Activated CD4-positive, alpha-beta T cell treated with anti-CD3 and anti-CD28 coated beads, Interleukin-10, Interleukin-2, amounts not matched to agents 100 ng/mL and 50 ng/mL, durations not matched to agents 16 hours and 8 hours (primary cell): ENCODE measurements at regions not wholly inside any gene's neighbourhood (a gene's known extent, or its start where the extent isn't known, plus 50 kb on each side); places are given as distances from the start of the nearest gene placed in this dataset.

Experiments used
- DNase-seq: peaks from one replicate; pipeline ENCODE4 v3.0.0-alpha.2; 2020

DNA sequence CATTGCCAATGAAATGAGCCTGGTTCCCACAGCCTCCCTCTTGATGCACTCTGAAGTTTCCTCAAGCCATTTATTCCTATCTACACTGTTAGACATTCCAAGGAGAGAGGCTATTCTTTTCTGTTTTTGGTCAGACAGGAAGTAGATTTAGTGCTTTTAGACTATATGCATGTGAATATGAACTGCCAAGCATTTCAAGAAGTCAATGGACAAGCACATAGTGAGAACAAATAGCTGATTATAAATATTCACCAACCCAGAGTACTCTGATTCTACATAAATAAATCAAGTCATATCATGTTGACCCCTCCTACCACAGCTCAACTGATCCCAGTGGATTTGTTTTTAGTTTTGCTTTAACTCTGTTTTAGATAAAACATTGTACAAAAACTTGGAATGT, 412.5 kb upstream of the RARB start:
- no peak for DNase-seq

DNA sequence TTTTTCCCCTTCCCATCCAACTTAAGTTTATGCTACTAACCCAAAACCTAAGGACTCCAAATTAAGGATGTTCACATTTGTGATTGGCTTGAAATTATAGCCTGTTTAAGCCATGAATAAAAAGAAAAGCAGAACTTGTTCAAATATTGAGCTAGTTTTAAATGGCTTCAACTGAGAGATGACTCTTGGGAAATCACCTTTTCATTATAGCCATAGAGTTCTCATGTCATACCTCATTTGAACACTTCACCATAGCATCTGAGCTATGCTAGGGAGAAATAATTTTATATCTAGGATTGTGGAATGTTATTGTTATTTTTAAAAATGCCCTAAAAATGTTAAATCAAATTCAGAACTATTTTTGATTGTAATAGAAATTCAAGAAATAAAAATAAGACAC, 409.2 kb upstream of the RARB start:
- DNase-seq: no peak

DNA sequence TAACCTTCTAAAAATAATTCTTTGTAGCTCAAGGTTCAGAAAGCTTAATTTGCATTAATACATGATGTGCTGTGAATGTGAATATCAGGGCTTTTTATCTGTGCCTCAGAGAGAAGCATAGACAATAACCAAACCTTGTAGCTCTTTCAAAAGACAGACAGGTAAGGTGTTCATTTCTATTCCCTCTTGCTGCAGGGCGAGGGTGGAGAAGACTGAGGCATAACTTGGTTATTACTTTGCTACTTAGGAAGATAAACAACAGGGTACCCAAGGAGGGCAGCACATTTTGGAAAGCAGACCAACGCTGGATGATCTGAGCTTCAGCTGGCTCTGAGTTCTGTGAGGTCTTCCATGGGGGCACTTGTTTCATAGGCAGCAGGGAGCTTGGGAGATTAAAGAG, 408.6 kb upstream of the RARB start:
- DNase-seq: no peak

DNA sequence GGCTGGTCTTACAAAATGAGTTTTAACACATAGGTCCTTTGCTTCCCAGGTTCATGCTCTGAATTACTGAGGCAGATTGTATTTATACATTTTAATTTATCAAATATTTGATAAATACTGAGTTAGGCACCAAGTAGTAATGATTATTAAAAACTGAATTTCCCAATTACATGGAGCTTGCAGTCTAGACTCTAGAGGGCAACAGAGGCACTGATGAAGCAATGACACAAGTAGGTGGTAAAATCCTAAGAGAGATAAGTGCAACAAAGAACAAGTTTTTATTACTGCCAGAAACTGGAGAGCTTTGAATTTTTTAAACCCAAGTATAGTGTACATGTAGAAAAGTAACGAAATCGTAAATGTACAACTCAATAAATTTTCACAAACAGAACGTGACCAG, 406.2 kb upstream of the RARB start:
- no peak for DNase-seq

DNA sequence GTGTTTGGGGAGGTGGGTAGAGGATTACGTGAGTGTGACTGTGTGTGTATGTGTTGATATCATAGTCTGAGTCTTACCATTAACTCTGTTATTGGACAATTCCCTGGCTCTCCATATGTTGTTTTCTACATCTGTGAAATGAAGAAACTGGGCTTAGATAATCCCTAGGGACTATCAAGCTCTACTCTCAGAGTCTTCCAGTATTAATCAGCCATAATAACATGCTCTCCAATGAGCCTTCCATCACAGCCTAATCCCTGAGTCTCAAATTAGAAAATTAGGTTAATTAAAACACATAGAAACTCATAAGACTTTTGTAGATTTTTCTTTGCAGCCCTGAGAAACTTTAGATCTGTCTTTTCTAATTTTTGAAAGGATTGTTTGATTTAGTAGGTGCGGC, 404.2 kb upstream of the RARB start:
- no peak for DNase-seq

DNA sequence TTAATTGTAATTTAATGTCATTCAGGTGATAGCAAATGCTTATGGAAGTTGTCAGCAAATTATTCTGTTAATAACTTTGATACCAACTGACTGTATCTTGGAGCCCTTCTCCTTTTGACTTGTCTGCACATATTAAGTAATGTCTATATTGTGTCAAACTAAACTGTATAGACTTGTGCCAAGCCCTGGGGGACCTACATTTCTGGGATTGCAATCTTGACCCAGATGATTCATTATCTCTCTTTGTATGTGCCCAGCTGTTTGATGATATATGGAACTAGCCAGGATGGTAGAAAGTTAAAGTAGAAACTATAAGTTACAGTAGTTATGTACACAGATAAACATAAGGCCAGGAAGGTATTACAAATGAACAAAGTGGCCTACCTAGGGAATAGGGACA, 402.8 kb upstream of the RARB start:
- no peak for DNase-seq

DNA sequence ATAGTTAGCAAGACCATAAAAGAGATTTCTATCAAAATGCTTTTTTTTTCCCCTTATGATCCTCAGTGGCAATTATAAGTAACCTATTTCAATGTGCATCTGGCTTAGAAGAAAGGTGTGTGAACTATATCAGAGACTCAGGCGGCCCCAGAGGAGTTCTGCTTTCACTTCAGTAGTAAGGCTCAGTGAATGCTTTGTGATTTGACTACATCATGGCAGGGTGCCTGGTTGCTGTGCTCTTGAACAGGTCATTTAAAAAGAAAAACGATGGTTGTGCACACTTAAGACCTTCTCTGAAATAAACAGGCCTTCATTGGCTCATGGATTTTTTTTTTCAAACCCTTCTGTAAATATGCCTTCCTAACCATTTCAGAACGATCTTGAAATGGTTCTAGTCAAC, 400.4 kb upstream of the RARB start:
- DNase-seq: no peak

DNA sequence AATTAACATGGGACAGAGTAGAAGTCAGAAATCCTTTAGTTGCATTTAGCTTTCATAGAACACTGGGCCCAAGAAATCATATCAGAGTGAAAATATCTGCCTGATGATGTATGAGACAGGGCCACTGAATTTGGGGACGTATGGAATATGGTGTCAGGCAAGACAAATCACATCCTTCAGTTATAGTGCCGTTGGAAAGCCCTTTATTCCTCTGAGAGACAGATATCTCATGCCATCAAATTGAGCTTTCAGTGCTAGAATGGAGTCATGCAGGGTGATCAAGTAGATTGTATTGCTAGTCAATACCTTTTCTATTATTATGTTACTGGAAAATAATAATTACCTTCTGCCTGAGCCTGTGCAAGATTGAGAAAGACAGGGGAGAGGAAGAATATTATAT, 398.2 kb upstream of the RARB start:
- DNase-seq: no peak

DNA sequence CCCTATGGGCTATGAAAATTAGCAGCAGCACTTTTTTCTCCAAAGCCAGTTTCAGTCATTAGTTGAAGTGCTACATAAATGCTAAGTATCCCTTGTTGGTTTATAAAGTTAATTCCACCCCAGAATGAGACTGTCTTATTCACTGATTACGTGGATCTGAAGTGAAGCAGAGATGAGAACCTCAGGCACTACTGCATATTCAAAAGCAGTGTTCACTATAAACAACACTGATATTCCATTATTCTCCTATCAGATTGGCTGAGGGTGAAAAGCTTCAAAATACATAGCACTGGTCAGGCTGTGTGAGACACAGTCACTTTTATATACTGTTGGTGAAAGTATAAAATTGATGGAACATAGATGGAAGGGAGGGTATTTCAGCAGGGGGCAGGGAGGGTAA, 395.7 kb upstream of the RARB start:
- no peak for DNase-seq

DNA sequence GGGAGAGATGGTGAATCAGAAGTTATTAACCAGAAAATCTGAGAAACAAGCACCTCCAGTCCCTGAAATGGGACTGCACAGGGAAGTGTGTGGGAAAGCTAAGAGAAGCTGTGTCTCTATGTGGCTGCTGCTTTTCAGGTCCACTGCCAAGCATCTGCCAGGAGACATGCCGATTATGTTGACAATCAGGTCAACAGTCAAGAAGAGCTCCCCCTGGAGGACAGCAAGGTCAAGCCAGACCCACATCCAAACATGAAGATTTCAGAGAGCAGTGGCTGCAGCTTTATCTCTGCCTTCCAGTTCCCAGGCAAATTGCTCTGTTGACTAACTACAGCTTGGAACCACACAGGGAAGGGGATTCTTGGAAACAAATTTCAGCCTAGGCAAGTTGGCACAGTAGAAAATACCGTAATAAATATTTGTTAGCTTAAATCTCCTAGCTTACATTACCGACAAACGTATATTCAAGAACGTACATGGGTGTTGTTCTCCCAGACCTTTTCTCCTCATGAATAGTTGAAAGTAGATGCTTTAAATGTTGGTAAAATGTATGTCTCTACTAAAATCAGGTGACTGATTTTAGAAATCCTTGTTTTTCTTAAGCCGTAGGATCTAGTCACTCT, 394.5 kb upstream of the RARB start:
- DNase-seq: peak; percentile 53

DNA sequence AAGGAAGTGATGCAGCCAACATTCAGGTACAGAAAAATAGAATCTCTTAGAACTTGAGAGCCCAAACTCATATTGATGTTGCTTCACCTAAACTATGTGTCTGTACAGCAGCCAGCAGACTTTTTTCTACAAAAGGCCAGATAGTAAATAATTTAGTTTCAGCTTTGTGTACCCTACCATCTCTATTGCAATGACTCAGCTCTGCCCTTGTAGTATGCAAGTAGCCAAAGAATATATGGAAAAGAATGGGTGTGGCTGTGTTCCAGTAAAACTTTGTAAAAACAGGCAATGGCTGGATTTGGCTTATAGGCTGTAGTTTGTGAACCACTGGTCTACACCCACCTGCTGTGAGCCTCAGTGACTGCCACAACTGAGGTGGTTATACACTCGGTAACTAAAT, 392.5 kb upstream of the RARB start:
- no peak for DNase-seq

DNA sequence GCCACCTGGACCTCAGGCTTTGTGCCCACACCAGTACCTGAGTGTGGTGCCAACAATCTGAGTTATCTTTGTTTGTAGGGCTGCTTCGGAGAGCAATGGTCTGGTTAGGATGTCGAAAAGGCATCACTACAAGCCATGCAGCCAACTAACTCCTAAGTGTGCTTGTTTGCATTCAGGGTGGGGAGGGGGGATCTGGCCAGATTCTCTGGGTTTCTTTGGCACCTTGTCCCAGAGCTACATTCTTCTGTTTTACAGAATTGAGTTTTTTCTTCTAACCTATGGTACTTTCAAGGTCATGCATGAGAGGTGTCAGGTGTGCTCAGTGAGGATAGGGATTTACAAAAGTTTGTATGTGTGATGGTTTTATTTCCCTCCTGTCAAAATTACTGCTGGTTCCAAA, 391.4 kb upstream of the RARB start:
- no peak for DNase-seq

DNA sequence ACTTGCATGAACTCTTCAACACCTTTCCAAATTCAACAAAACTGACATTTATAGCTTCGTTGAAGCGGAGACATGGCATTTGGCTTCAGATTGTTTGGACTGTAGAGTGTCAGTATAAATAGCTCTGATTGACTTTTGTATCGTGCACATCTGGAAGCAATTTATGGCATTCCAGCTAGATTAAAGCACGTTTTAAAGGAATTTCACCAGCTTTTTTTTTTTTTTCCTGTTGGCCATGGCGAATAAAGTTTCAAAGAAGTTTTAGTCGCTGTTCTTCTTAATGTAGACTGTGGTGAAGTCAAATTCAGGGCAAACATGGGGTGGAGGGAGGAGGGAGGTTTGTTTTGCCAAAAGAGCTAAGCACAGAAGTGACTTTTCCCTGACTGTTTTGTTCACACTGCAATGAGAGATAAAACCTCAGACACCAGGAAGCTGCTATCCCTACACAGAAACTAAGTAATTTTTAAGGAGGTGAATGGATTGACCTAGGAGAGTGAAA, 391.0 kb upstream of the RARB start:
- DNase-seq: no peak

DNA sequence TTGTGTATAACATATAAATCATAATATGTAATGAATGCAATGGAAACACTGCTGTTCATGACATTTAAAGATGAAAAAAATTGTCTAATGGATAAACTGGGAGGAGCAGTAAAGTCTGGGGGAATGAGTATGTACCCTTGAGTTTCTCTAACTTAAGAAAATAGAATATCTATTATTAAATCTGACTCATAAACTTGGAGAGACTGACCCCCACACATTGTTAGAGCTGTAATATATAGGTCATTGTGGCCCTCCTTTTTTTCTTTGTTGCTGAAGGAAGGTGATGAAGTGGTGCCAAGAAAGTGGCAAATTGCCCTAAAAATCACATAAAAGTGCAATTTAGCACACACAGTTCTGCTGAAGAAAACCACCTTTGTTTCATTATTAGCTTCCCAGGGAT, 389.8 kb upstream of the RARB start:
- no peak for DNase-seq

DNA sequence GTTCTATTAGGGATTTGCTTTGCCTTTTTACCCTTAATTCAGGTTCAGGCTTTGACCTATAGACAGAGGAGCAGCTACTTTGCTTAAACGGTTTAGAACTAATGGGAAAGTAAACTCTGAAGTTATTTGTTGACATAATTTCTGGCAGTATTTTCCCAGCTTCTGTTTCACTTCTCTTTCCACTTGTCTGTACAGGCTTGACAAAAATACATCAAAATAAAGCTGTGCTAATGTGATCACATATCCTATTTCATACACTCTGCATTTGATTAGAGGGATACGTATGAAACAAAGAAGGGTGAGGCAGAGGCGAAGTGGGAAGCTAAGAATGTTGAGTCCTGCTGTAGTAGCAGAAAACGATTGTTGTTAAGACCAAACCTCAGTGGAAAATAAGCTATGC, 389.1 kb upstream of the RARB start:
- DNase-seq: no peak

DNA sequence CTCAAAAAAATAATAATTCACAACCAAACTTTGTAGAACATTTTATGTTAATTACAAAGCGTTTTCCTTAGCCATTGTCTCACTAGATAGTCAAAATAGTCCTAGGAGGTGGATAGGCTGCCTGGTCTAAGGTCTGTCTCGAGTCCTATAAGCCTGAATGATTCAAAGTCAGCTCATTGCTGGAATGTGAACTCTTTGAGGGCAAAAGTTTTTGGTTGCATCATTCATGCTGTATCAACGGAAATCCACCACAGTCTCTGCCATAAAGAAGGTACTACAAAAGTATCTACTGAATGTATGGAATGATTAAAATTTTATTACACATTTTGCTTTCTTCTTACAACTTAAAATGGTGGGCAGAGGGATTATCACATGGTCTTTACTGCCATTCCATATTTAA, 387.3 kb upstream of the RARB start:
- no peak for DNase-seq

DNA sequence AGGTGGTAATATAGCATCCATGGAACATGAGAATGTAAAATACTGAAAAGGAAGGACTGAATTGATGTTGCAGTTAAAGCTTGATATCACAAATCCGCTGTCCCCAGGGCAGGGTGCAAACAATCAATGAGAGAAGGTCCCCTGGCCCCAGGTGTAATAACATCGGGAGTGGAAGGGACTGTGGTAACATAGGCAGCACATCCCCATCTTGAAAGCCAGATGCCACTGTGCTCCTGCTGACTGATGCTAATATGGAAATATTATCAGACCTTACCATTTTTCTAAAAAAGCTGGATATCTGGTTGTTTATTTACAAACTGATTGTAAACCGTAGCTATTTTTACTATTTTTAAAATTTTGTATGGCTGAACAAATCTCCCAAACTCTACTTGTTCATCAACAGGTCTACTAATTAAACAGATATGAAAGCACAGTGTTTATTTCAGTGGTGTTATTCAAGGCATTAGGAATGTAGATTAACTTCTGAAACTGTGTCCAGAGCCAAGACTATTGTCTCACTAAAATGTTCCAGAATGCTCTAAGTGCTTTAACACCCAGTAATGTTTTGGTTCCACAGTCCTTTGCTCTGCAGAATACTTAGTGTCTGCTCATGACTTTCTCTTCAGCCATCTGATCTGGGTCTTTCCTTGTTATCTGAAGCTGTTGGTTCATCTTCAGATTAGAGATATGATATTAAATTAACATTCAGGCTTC, 386.0 kb upstream of the RARB start:
- no peak for DNase-seq

DNA sequence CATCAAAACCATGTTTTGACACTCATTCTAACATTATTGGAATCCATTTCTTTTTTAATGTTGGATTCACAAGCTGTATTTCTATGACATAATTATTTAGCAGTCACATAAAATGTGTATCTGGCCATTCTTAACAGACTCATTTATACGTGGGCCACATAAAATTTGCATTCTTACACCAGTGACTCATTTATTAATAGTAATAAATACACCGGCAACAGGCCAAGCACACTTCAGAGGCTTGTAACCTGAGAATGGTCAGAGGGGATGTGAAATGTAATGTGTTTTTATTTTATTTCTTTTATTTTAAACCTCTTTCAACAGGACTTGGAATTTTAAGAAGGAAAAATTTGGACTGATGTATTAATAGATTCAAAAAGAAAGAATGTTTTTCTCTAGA, 384.9 kb upstream of the RARB start:
- DNase-seq: no peak

DNA sequence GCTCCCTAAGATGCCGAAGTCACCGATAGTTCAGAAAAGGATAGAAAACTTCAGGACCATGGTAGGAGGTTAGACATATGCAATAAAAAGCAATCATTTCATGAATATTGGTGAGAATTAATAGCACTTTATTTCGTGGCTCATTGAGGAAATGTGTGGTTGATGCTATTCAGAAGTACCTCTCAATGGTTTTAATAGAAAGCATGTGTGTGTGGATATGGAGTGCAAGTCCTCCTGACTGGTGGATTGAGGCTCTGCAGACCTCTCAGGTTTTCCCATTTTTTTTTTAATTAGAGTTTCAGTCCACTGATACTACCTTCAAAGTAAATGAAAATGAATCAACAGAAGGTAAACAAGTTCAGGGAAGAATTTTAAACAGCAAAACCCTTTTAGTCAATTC, 384.3 kb upstream of the RARB start:
- DNase-seq: no peak

DNA sequence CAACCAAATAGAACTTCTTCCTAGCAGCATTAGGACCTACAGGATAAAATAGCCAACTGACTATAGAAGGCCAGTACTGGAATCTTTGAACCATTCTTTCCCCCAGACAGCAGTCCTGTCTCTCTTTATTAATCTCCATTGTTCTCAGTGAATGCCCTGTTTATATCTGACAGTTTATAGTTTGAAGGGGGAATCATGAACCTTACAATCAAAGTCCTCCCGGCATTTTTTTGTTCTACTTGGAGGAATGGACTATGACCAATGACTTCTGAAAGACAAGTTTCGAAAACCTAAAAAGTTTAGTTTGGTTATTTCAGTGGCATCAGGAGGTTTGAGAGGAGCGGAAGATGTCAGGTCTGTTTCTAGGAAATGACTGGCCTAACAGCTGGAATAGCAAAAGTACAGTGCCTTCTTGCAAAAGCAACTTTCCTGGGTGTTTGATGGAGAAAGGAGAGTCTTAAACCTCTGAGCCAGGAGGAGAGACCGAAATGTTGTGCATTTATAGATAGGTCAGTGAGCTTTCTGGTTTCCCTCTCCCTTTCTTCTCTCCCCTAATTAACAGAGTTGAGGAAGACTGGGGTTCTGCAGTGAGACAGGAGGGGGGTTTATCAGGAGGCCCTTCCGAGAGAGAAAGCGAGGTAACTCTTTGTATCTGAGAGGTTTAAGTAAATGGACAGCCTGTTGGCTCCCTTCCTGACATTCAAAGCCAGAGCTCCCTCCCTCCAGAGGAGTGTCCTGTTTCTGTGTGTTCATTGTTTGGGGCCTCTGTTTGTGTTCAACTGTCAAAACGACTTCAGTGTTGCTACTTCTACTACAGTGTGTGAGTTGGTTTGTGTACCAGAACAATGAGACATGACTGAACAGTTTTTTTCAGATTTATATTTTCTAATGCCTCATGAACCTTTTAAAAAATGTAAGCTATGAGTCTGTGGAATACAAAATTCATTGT, 383.0 kb upstream of the RARB start:
- DNase-seq: no peak

DNA sequence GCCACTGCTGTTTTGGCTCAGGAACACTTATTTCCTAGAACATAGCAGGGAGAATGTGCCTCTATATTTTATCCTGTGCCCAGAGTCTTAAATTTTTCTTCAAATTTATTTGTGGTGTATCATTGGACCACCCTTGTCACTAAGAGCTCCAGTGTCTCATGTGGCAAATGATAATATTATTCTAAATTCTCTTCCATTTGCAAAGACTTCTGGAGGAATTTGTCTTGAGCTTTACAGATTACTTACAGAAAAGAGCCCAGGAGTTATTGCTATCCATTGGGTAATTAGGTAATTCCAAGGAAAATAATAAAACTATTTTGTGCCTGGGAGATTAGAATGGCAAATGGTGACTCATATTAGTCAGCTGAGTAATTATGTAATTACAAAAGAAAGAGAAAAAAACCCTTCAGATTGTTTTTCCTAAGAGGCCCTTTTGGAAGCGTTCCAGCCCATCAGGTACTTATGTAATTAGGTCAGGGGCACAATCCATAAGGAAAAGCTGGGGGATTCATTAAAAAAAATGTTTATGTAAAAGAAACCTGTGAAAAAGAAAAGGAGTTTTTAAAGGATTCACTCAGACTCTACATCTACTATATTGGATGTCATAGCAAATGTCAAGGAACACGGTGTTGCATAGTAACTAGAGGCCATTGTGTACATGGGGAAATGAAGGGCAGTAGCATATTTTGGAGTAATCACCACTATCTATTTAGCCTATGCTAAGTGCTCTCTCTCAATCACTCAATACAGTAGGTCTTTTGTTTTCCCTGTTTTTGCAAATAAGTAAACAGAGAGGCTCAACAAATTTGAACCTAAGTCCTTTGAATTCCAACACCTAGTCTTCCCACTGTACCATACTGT, 380.9 kb upstream of the RARB start:
- no peak for DNase-seq

DNA sequence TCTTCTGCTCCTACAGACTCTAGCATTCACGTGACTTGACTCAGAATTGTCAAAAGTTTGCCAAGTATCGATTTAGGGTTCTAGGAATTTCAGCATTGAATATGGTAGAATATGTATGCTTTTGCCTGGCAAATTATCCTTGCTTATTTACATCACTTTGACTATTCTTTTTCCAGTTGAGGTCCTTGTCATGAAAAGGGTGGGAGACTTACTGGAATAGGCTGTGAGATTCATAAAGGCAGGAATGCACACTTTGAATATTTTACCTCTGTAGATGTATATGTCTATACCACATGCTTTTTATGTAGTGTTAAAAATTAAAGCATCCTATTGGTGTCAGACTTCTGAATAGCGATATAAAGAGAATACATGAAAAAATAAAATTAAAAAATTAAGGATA, 378.8 kb upstream of the RARB start:
- DNase-seq: no peak

DNA sequence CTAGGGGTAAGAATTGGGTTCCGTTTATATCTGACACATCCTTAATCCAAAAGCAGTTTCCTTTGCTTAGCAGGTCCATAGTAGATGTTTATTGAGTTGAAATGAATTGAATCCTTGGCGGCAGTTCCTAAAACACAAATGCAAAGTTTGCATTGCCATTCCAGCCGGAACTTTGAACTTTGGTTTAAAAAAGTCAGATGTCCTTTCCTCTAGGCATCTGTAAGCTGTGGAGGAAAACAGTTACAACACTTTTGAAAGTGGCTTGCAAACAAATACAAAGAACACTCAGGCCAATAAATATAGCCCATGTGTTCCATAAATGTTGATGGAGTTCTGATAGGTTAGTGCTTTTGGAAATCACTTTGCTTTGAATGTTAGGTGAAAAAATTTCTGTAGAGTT, 374.7 kb upstream of the RARB start:
- DNase-seq: no peak
